GM12865 (cell line): ENCODE measurements at regions not wholly inside any gene's neighbourhood (a gene's known extent, or its start where the extent isn't known, plus 50 kb on each side); places are given as distances from the start of the nearest gene placed in this dataset.

Experiments
- DNase-seq: peaks from one replicate; pipeline ENCODE4 v3.0.0; 2010; ENCODE audit warnings: low read depth
- H3K4me3 ChIP-seq: 2 replicates; pipeline ENCODE4 v1.5.1; 2011; ENCODE audit warnings: mild to moderate bottlenecking, low read depth, low read length, control low read depth
- TF ChIP-seq, protein P1 (sequence below): IDR thresholded peaks from 2 replicates; pipeline ENCODE4 v1.5.1; 2011; ENCODE audit warnings: low read length, control low read depth, low read depth, inconsistent platforms; ENCODE audit not compliant: insufficient read depth; ENCODE audit errors: missing control alignments

DNA sequence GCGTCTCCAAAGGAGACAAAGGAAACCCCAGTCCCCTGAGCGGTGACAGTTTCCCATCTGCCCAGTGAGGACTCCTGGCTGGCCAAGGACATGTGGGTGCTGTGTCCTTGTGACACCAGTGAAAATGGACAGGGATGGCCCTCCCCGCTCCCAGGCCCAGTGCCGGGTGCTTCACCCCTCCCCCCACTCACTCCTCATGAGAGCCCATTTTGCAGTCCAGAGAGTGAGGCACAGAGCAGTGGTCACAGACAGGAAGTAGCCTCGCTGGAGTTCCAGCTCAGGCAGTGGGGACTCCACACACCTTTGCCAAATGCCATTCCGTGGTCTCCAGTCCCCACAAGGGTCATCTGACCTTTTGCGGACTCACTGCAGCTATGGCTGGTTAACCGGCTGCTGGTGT, 642.9 kb downstream of the PTPRU start:
- TF ChIP-seq, protein P1, sequence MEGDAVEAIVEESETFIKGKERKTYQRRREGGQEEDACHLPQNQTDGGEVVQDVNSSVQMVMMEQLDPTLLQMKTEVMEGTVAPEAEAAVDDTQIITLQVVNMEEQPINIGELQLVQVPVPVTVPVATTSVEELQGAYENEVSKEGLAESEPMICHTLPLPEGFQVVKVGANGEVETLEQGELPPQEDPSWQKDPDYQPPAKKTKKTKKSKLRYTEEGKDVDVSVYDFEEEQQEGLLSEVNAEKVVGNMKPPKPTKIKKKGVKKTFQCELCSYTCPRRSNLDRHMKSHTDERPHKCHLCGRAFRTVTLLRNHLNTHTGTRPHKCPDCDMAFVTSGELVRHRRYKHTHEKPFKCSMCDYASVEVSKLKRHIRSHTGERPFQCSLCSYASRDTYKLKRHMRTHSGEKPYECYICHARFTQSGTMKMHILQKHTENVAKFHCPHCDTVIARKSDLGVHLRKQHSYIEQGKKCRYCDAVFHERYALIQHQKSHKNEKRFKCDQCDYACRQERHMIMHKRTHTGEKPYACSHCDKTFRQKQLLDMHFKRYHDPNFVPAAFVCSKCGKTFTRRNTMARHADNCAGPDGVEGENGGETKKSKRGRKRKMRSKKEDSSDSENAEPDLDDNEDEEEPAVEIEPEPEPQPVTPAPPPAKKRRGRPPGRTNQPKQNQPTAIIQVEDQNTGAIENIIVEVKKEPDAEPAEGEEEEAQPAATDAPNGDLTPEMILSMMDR: no peak
- no peak for DNase-seq
- no peak overlapping the region for H3K4me3 ChIP-seq

DNA sequence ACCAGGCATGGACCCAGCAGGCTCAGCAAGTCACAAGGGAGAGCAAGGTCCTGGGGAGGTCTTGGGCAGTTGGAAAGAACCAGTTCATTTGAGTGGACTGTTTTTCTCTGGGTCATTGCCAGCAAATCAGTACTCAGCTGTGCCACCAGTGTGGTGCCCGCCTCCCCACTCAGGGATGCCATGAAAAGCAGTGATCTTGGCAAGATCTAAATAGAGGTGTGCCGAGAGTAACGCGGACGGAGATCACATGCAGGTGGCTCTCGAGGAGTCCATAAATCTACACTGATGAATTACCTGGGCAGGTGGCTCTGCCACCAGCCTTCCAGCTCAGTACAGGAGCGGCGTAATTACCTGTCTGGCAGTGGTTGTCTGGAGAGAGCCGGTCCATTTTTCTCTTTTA, 642.2 kb downstream of the PTPRU start:
- no peak overlapping the region for H3K4me3 ChIP-seq
- DNase-seq: no peak
- TF ChIP-seq, protein P1: no peak

DNA sequence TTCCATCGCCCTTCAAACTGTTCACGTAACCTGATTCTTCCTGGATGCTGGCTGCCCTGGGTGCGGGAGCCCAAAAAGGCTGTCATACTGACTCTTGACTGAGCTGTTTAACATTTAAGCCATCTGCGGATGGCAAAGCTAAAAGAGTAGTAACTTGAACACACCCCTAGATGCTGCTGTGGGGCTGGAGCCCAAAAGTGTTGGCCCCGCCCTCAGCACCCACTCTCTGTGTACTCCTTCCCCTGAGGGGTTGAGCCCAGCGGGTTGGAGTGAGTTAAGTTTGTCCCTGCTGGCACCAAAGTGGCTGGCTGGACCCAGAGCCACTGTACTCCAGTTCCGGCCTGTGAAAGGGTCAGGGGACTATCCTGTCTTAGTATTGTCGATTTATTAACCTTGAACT, 640.6 kb downstream of the PTPRU start:
- DNase-seq: peak; percentile 2
- no peak overlapping the region for H3K4me3 ChIP-seq
- TF ChIP-seq, protein P1: no peak

DNA sequence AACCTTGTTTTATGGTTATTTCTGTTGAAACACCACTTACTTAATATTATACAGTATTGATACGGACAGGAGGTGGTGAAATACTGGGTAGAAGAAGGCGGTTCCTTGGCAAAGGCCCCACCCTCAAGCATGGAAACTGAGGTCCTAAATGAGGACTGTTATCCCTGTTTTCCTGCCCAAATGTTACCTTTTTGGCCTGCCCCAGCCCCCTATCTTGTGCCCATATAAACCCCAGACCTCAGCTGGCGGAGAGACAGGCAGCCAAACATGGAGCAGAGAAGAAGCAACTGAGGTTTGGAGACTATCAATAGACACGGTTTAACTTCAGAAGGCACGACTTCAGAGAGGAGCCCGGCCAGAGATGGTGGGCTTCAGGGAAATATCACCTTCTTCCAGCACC, 640.1 kb downstream of the PTPRU start:
- TF ChIP-seq, protein P1: no peak
- H3K4me3 ChIP-seq: no peak overlapping the region
- no peak for DNase-seq

DNA sequence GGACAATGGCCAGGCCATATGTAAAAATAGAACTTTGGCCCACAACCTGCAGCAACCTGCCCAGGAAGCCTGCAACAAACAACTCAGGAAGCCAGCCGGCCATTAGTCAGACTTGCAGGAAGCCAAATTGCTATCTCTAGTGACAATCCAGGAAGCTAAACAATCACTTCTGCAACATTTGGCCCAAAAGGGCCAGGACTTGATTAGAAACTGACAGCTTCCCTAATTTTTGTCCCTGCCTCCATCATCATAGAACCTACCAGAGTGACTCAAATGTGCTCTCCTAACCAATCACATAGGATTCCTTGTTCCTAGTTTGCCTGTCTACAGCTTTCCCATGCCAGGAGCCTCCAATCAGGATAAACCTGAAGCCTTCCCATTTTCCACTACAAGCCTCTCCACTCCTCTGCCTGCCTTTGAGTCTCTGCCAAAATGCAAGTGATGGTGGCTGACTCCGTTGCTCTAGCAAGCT, 639.3 kb downstream of the PTPRU start:
- H3K4me3 ChIP-seq: no peak overlapping the region
- DNase-seq: no peak
- TF ChIP-seq, protein P1: no peak

DNA sequence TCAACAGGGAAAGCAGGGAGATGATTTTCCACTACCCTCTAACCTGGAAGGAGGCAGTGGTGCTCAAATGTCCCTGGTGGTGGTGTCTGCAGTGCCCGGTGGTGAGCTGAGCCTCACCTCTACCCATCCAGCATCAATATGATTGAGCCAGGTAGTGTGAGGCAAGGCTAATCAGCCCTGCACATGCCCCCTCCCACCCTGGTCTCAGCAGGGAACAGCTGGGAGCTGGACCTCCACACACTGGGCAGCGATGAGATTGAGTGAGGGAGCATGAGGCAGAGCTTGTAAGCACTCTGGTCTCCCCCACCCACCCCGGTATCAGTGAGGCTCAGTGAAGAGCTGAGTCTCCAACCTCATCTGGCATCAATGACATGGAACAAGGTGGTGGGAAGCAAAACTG, 634.3 kb downstream of the PTPRU start:
- TF ChIP-seq, protein P1: no peak
- H3K4me3 ChIP-seq: no peak overlapping the region
- DNase-seq: no peak

DNA sequence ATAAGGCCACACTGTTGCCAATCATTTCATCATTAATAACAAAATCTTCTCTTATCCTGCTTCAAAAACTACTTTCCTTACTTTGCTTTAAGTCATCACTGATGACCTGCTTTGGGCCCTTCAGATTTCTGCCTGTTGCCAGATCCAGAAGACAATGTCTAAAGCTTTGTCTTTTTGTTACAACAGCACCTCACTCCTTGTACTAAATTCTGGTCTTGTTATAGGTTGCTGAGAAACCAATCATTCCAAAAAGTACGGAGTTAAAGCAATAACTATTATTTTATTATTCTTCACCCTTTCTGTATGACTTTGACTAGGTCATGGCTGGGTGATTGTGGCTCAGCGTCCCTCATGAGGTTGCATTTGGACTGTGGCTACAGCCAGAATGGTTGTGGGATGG, 633.5 kb downstream of the PTPRU start:
- TF ChIP-seq, protein P1: no peak
- DNase-seq: no peak
- no peak overlapping the region for H3K4me3 ChIP-seq
